Upper lobe of right lung (tissue), 1 donor: ENCODE measurements at regions not wholly inside any gene's neighbourhood (a gene's known extent, or its start where the extent isn't known, plus 50 kb on each side); places are given as distances from the start of the nearest gene placed in this dataset.

Experiments
- ATAC-seq: fragments of 200-7000 bp; cut with Tn5 transposase; one replicate; pipeline ENCODE4 v1.9.1; 2020; ENCODE audit warnings: mild to moderate bottlenecking, moderate library complexity
- DNase-seq: peaks from one replicate; pipeline ENCODE4 v3.0.0-alpha.2; 2020
- H3K27ac ChIP-seq: fragments of 200-600 bp; one replicate; pipeline ENCODE4 v1.8.0; 2022
- H3K27me3 ChIP-seq: fragments of 200-600 bp; one replicate; pipeline ENCODE4 v1.8.0; 2022; ENCODE audit warnings: mild to moderate bottlenecking
- H3K36me3 ChIP-seq: fragments of 200-600 bp; one replicate; pipeline ENCODE4 v1.8.0; 2022
- H3K4me1 ChIP-seq: fragments of 200-600 bp; one replicate; pipeline ENCODE4 v1.8.0; 2022
- H3K4me3 ChIP-seq: fragments of 200-600 bp; one replicate; pipeline ENCODE4 v1.8.0; 2022; ENCODE audit warnings: mild to moderate bottlenecking
- H3K9me3 ChIP-seq: fragments of 200-600 bp; one replicate; pipeline ENCODE4 v1.8.0; 2022
- intact Hi-C: fragments of 100-400 bp; cut with DNase I; formaldehyde crosslinking; loops from one replicate; pipeline ENCODE4 v1.11.0; 2022
- TF ChIP-seq, protein P1 (sequence below): fragments of 200-600 bp; IDR thresholded peaks from one replicate; pipeline ENCODE4 v1.8.0; 2022; ENCODE audit warnings: antibody characterized with exemption
- donor health status: DM: no; HTN: yes; CAD: no; lungs with severe emphysema.

DNA sequence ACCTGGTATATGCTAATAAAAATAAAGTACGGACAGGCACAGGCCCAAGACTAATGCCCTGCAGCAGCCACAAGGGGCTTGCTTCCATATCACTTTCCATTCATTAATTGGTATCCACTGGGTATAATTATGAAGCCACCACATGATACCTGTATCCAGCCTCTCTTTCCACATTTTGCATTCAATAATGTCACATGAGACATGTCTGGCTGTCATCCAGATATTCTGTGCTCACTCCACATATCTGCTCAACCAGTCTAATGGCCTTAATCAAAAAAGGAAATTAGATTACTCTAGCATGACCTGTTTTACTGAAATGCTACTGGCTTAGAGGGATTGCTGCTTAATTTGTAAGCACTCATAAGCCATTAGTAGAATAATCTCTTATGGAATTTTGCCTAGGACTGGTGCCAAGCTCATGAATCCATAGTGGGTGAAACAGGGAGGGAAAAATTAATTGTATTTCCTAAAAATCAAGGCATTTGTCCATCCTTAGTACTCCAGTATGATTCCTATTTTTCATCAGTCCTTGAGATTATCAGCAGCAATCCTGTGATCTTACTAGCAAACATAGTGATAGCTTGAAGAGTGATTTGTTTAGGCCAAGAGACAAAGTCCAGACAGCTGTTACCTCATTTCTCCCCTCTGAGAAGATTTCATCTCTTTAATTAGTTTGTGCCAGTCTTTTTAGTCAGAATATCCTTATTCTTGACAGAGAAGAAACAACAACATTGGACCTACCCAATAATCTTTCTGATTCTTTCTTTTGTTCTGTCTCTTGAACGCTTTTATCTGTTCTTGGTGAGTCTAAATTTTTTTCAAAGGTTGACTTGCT is 119.2 kb upstream of the ABCA1 start:
- no peaks in the 10 kb centered on the region for H3K9me3 ChIP-seq
- DNase-seq (no peak), ATAC-seq (no peak)

DNA sequence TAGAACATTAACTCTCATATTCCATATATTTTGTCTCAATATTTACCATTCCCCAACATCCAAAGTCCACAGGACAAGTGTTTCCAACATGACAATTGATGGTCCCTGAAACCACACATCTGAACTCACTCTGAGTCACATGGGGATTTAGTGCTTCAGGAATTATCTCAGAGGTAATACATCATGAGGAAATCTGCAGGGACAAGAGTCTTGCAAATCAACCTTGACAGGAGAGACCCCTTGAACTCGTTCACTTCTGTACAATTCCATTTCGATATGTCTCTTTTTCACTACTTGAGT is 119.7 kb upstream of the ABCA1 start:
- no peak overlapping the region for H3K4me3 ChIP-seq
- ATAC-seq: no peak
- H3K4me1 ChIP-seq: no peaks in the 10 kb centered on the region
- no peak overlapping the region for H3K27ac ChIP-seq
- H3K9me3 ChIP-seq: no peaks in the 10 kb centered on the region
- intact Hi-C loops: no loop called here
- H3K36me3 ChIP-seq: no peaks in the 10 kb centered on the region
- TF ChIP-seq, protein P1, sequence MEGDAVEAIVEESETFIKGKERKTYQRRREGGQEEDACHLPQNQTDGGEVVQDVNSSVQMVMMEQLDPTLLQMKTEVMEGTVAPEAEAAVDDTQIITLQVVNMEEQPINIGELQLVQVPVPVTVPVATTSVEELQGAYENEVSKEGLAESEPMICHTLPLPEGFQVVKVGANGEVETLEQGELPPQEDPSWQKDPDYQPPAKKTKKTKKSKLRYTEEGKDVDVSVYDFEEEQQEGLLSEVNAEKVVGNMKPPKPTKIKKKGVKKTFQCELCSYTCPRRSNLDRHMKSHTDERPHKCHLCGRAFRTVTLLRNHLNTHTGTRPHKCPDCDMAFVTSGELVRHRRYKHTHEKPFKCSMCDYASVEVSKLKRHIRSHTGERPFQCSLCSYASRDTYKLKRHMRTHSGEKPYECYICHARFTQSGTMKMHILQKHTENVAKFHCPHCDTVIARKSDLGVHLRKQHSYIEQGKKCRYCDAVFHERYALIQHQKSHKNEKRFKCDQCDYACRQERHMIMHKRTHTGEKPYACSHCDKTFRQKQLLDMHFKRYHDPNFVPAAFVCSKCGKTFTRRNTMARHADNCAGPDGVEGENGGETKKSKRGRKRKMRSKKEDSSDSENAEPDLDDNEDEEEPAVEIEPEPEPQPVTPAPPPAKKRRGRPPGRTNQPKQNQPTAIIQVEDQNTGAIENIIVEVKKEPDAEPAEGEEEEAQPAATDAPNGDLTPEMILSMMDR: no peak
- H3K27me3 ChIP-seq: no peaks in the 10 kb centered on the region
- DNase-seq: no peak

More for the DNA sequence above, 119.2 kb upstream of the ABCA1 start:
- Histone ChIP-seq H3K36me3 (no peaks in the 10 kb centered on the region), H3K4me3 (no peak overlapping the region), H3K27me3 (no peaks in the 10 kb centered on the region), H3K27ac (no peak overlapping the region), H3K4me1 (no peaks in the 10 kb centered on the region)
- TF ChIP-seq, protein P1: no peak
- intact Hi-C loops: no loop called here

DNA sequence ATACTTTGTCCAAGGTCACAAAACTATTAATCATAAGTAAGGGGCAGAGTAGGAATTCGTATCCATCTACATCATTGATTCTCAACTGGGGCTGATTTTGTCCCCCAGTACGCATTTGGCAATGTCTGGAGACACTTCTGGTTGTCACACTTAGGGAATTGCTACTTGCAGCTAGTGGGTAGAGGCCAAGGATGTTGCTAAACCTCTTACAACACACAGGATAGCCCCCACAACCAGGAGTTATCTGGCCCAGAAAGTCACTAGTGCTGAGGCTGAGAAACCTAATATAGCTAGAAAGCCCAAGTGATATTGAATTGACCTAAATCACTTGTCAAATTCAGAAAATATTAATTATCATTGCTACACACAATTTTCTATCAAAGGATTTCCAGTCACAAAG is 120.4 kb upstream of the ABCA1 start:
- intact Hi-C loops: no loop called here
- no peak for ATAC-seq

DNA sequence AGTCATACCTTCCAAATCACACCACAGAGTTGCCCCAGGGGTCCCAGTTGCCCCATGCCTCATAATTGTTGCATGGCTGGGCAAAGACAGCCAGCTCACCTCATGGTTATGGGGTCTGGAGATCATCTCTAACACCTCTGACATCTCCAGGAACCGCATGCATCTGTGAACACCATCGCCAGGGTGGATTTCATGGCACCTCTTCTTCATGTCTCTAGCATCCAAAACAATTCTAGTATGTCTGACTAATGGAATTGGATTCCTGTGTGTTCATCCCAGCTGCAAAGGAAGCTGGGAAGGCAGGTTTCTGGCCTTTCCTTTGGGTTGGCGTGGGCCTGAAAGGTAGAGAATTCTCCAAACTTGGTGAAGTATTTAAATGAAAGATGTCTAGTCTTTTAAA is 122.3 kb upstream of the ABCA1 start:
- TF ChIP-seq, protein P1: no peak
- Histone ChIP-seq H3K27ac (no peak overlapping the region), H3K36me3 (no peaks in the 10 kb centered on the region), H3K4me1 (peaks cover 5% of the 10 kb centered on the region), H3K27me3 (no peaks in the 10 kb centered on the region), H3K4me3 (no peak overlapping the region), H3K9me3 (no peaks in the 10 kb centered on the region)
- intact Hi-C loops: no loop called here
- ATAC-seq (no peak), DNase-seq (no peak)

More for the DNA sequence above, 120.4 kb upstream of the ABCA1 start:
- Histone ChIP-seq H3K4me1 (no peaks in the 10 kb centered on the region), H3K36me3 (no peaks in the 10 kb centered on the region), H3K27ac (no peak overlapping the region), H3K4me3 (no peak overlapping the region), H3K27me3 (no peaks in the 10 kb centered on the region), H3K9me3 (no peaks in the 10 kb centered on the region)
- TF ChIP-seq, protein P1: no peak
- no peak for DNase-seq

DNA sequence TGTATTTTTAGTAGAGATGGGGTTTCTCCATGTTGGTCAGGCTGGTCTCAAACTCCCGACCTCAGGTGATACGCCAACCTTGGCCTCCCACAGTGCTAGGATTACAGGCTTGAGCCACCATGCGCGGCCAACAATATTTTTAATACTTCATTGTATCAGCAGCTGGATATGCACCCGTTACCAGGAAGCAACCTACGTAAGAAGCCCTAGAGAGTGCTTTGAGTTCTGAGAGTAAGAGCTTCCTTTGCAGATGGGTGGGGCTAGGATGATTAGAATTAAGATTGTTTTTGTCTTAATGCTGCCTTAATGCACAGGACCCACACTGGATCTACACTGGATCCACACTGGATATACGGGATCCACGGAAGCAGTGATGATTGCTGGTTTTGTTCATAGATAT is 123.9 kb upstream of the ABCA1 start:
- ATAC-seq (no peak), DNase-seq (no peak)
- TF ChIP-seq, protein P1: no peak
- Histone ChIP-seq H3K27ac (no peak overlapping the region), H3K4me1 (peaks cover 5% of the 10 kb centered on the region), H3K4me3 (no peak overlapping the region), H3K27me3 (no peaks in the 10 kb centered on the region), H3K36me3 (no peaks in the 10 kb centered on the region), H3K9me3 (no peaks in the 10 kb centered on the region)
- intact Hi-C loops: no loop called here

DNA sequence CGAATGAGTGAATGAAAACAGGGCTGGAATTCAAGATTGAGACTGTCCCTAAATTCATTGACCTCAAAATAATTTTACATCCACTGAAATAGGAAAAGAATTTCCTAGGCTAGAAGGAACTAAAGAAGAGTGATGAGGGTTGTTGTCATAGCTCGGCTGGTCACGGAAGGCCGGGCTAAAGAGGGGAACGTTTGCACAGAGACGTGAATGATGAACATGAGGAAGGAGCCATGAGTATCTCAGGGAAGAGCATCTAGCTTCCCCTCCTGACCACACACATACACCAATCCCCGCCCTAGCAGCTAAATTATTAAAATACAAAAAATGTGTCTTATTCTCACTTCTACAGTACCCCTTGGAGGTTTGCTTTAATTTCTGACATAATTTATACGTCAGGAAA is 124.4 kb upstream of the ABCA1 start:
- TF ChIP-seq, protein P1: no peak
- H3K4me3 ChIP-seq: no peak overlapping the region
- no peak overlapping the region for H3K27ac ChIP-seq
- no peaks in the 10 kb centered on the region for H3K36me3 ChIP-seq
- DNase-seq (no peak), ATAC-seq (peak; percentile 73)
- no peaks in the 10 kb centered on the region for H3K27me3 ChIP-seq
- intact Hi-C loops: no loop called here
- H3K4me1 ChIP-seq: peaks cover 5% of the 10 kb centered on the region
- H3K9me3 ChIP-seq: no peaks in the 10 kb centered on the region
